GM12891 (cell line): ENCODE measurements at regions not wholly inside any gene's neighbourhood (a gene's known extent, or its start where the extent isn't known, plus 50 kb on each side); places are given as distances from the start of the nearest gene placed in this dataset.

Source experiments
- DNase-seq: peaks from one replicate; pipeline ENCODE4 v3.0.0; 2011; ENCODE audit warnings: low spot score; ENCODE audit not compliant: insufficient read length
- FAIRE-seq: peaks from 2 replicates; lab custom pipeline; 2011; peaks lifted over from hg19 to GRCh38; lab: Jason Lieb, UNC
- PAX5 ChIP-seq: IDR thresholded peaks from 2 replicates; pipeline ENCODE4 v1.6.1; 2011; ENCODE audit warnings: low read length, moderate library complexity, mild to moderate bottlenecking; ENCODE audit not compliant: insufficient read depth, severe bottlenecking
- POLR2A ChIP-seq: IDR thresholded peaks from 2 replicates; pipeline ENCODE4 v1.6.1; 2011; ENCODE audit warnings: low read depth, low read length, control low read depth
- POLR2AphosphoS5 ChIP-seq: IDR thresholded peaks from 2 replicates; pipeline ENCODE4 v1.6.1; 2011; ENCODE audit warnings: low read depth, low read length, control low read depth
- POU2F2 ChIP-seq: IDR thresholded peaks from 2 replicates; pipeline ENCODE4 v1.6.1; 2011; ENCODE audit warnings: low read depth, mild to moderate bottlenecking, control low read depth, low read length, moderate library complexity
- SPI1 ChIP-seq: IDR thresholded peaks from 2 replicates; pipeline ENCODE4 v1.6.1; 2011; ENCODE audit warnings: low read depth, low read length, control low read depth
- TAF1 ChIP-seq: IDR thresholded peaks from 2 replicates; pipeline ENCODE4 v1.6.1; 2011; ENCODE audit warnings: low read depth, low read length, control low read depth

DNA sequence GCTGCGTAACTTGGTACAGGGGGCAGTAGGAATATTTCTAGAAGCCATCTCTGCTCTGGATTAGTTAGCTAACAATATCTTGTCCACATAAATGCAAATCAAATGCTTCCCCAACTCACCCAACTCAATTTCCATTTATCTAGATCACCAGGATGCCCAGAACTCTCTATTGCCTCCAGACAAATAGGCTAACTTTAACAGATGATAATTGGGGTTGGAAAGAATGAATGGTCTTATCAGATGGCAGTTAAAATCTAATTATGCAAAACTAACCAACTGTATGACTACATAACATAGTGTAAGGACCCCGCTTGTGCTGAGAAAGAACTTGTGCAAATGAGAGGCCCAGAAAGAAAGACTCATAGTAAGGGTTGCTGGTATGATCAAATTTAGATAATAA is 1024.8 kb downstream of the PLA2G4A start:
- TF ChIP-seq SPI1 (no peak), POU2F2 (no peak), TAF1 (no peak)
- no peak for FAIRE-seq
- DNase-seq, result no peak

GRCh38 chr1:187854457-187854856 is 1025.7 kb downstream of the PLA2G4A start:
- FAIRE-seq, result no peak
- TF ChIP-seq POLR2AphosphoS5 (no peak), POLR2A (no peak)
- DNase-seq, result no peak

DNA sequence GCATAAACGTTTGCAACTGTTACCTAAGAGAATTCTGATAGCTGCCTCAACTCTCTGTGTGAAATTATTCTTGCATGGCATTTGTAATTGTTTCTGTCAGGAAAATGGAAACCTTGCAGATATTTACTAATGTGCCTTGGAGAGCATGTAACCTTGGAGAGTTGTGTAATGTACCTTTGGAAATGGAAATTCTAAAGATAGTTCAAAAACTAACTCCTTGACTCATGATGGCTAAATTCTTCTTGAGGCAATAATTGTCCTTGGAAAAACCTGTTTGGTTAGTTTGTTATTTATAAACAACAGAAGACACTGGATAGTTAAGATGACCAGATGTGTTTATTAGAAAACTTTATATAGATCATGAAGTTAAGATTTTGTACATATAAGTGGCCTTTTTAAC is 1033.8 kb downstream of the PLA2G4A start:
- DNase-seq (no peak), FAIRE-seq (no peak)
- TF ChIP-seq PAX5, result no peak
- no peak for TF ChIP-seq SPI1
- TF ChIP-seq TAF1, result no peak
- TF ChIP-seq POLR2AphosphoS5, result no peak
- TF ChIP-seq POLR2A, result no peak
- no peak for TF ChIP-seq POU2F2

- TF ChIP-seq PAX5 (no peak), POLR2AphosphoS5 (no peak), POU2F2 (no peak), TAF1 (no peak), SPI1 (no peak)
- FAIRE-seq, result no peak
Observed at GRCh38 chr1:187870552-187870951, 1041.8 kb downstream of the PLA2G4A start.

GRCh38 chr1:187871177-187871845 is 1042.6 kb downstream of the PLA2G4A start:
- FAIRE-seq, result no peak
- no peak for TF ChIP-seq TAF1
- no peak for TF ChIP-seq POLR2AphosphoS5
- TF ChIP-seq PAX5, result no peak
- TF ChIP-seq SPI1, result no peak
- no peak for TF ChIP-seq POLR2A
- no peak for TF ChIP-seq POU2F2

More at GRCh38 chr1:187870552-187870951, 1041.8 kb downstream of the PLA2G4A start:
- no peak for DNase-seq

GRCh38 chr1:187872550-187872949 is 1043.8 kb downstream of the PLA2G4A start:
- no peak for TF ChIP-seq PAX5
- no peak for DNase-seq
- no peak for FAIRE-seq

More at GRCh38 chr1:187871177-187871845, 1042.6 kb downstream of the PLA2G4A start:
- no peak for DNase-seq

DNA sequence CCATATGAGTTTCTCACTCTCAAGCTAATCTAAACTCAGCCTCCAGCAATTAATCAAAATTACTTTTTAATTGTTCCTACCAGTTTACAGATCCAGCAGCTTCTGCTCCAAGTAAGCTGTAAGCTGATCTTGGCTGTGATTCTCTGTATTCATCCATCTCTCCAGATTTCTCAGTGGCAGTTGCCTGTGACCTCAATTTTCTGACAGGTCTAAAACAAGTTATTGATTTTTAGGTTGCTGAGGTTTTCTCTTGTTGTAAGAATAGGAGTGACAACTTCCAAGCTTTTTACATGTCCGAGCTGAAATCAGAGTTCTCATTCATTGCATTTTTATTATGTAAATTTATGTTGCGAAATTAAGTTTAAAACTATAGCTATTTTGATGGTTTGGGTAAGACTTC is 1044.4 kb downstream of the PLA2G4A start:
- FAIRE-seq, result no peak

DNA sequence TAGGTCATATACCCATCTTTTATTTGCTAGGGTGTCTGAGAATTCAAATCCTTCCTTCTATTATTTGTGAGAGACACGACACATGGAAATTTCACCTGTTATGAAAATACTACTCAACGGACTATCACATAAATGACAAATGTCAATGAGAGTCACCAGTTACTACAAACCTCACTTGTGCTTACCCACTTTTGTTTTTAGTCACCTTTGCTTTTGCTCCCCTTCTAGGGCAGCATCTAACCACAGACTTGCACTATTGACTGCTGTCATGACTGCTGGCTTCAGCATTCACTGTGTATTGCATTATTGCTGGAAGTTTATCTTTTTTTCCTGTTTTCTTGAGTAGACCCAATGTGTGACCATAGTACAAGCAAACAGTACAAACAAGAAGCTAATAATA is 1048.0 kb downstream of the PLA2G4A start:
- FAIRE-seq (no peak), DNase-seq (no peak)

More for the DNA sequence above, 1044.4 kb downstream of the PLA2G4A start:
- no peak for TF ChIP-seq TAF1
- no peak for TF ChIP-seq SPI1
- no peak for TF ChIP-seq POLR2A
- no peak for TF ChIP-seq PAX5
- no peak for TF ChIP-seq POU2F2
- no peak for TF ChIP-seq POLR2AphosphoS5
- DNase-seq, result no peak

GRCh38 chr1:187877220-187877619 is 1048.5 kb downstream of the PLA2G4A start:
- TF ChIP-seq POU2F2 (no peak), POLR2A (no peak), TAF1 (no peak), SPI1 (no peak), POLR2AphosphoS5 (no peak), PAX5 (no peak)
- DNase-seq (no peak), FAIRE-seq (no peak)

More for the DNA sequence above, 1048.0 kb downstream of the PLA2G4A start:
- TF ChIP-seq SPI1 (no peak), PAX5 (no peak), POLR2AphosphoS5 (no peak), POLR2A (no peak), TAF1 (no peak), POU2F2 (no peak)

DNA sequence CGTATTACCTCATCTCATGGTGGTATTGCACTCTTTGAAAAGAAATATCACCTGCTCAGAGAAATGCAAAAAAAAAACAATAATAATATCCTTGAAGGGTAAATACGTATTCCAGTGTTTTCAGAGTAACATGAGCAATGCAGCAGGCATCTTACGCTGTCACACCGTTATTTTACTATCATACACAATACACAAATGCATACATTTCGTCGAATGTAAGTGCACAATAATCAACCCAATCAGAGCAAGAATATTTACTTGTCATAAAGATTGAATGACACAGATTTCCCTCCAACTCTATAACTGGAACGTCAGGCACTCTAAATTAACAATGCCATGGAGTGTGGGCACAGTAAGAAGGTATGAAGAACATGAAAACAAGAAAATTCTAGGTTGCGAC is 1050.1 kb downstream of the PLA2G4A start:
- DNase-seq (no peak), FAIRE-seq (no peak)
- TF ChIP-seq POU2F2 (no peak), POLR2A (no peak), SPI1 (no peak), PAX5 (no peak), POLR2AphosphoS5 (no peak), TAF1 (no peak)

DNA sequence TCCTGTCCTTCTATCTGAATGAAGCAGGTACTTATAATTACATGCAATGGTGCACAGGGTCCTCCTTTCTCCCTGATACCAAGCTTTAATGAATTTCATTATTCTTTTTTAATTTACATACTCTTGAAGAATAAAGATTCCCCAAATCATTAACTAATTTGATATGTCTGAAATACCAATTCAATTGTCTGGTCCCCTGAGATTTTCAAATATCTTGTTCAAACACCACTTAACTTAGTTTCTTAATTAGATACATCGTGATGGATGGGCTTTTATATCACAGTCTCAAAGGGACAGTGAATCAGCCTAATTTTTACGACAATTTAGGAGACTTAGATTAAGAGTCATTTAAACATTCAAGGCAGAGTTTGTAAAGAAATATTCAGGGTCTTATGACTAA is 1054.6 kb downstream of the PLA2G4A start:
- TF ChIP-seq POLR2AphosphoS5, result no peak
- TF ChIP-seq SPI1, result no peak
- no peak for TF ChIP-seq POLR2A
- TF ChIP-seq PAX5, result no peak
- TF ChIP-seq POU2F2, result no peak
- TF ChIP-seq TAF1, result no peak
- FAIRE-seq (no peak), DNase-seq (no peak)
